ENCODE measurements at regions not wholly inside any gene's neighbourhood (a gene's known extent, or its start where the extent isn't known, plus 50 kb on each side); places are given as distances from the start of the nearest gene placed in this dataset.

- no peak for TF ChIP-seq SIN3A (IDR thresholded peaks at IDR 0.05; ENCODE audit: borderline replicate concordance, insufficient read depth, low read length)
- no peak for TF ChIP-seq POLR2AphosphoS5 (IDR thresholded peaks at IDR 0.05; ENCODE audit: low read depth, low read length)
- TF ChIP-seq TAF1 (IDR thresholded peaks at IDR 0.05; ENCODE audit: borderline replicate concordance, insufficient read depth, low read length): no peak
- no peak for TF ChIP-seq REST (IDR thresholded peaks at IDR 0.05; ENCODE audit: insufficient read depth in 1 of 2, low read depth in 2 of 2, low read length in 2 of 2)
- TF ChIP-seq FOXP2 (optimal IDR thresholded peaks at IDR 0.05; ENCODE audit: borderline replicate concordance, extremely low read depth, extremely low read length, insufficient read depth): no peak
These were observed 107.2 kb upstream of the UBE2E3 start for GRCh38 chr2:180873219-180873618.

GRCh38 chr2:180872255-180872654 is 108.2 kb upstream of the UBE2E3 start:
- TF ChIP-seq REST (IDR thresholded peaks at IDR 0.05; ENCODE audit: insufficient read depth in 1 of 2, low read depth in 2 of 2, low read length in 2 of 2): no peak
- no peak for TF ChIP-seq TAF1 (IDR thresholded peaks at IDR 0.05; ENCODE audit: borderline replicate concordance, insufficient read depth, low read length)
- TF ChIP-seq SIN3A (IDR thresholded peaks at IDR 0.05; ENCODE audit: borderline replicate concordance, insufficient read depth, low read length): no peak
- TF ChIP-seq POLR2AphosphoS5 (IDR thresholded peaks at IDR 0.05; ENCODE audit: low read depth, low read length): no peak
- no peak for TF ChIP-seq FOXP2 (optimal IDR thresholded peaks at IDR 0.05; ENCODE audit: borderline replicate concordance, extremely low read depth, extremely low read length, insufficient read depth)

- TF ChIP-seq FOXP2 (optimal IDR thresholded peaks at IDR 0.05; ENCODE audit: borderline replicate concordance, extremely low read depth, extremely low read length, insufficient read depth): no peak
- no peak for TF ChIP-seq SIN3A (IDR thresholded peaks at IDR 0.05; ENCODE audit: borderline replicate concordance, insufficient read depth, low read length)
- no peak for TF ChIP-seq POLR2AphosphoS5 (IDR thresholded peaks at IDR 0.05; ENCODE audit: low read depth, low read length)
- no peak for TF ChIP-seq TAF1 (IDR thresholded peaks at IDR 0.05; ENCODE audit: borderline replicate concordance, insufficient read depth, low read length)
- no peak for TF ChIP-seq REST (IDR thresholded peaks at IDR 0.05; ENCODE audit: insufficient read depth in 1 of 2, low read depth in 2 of 2, low read length in 2 of 2)
These were observed 108.8 kb upstream of the UBE2E3 start for GRCh38 chr2:180871649-180872048.

GRCh38 chr2:180849851-180850250 is 130.6 kb upstream of the UBE2E3 start:
- TF ChIP-seq REST (IDR thresholded peaks at IDR 0.05; ENCODE audit: insufficient read depth in 1 of 2, low read depth in 2 of 2, low read length in 2 of 2) (no peak), POLR2AphosphoS5 (IDR thresholded peaks at IDR 0.05; ENCODE audit: low read depth, low read length) (no peak), SIN3A (IDR thresholded peaks at IDR 0.05; ENCODE audit: borderline replicate concordance, insufficient read depth, low read length) (no peak)

GRCh38 chr2:180848393-180848792 is 132.0 kb upstream of the UBE2E3 start:
- TF ChIP-seq REST (IDR thresholded peaks at IDR 0.05; ENCODE audit: insufficient read depth in 1 of 2, low read depth in 2 of 2, low read length in 2 of 2): no peak
- no peak for TF ChIP-seq SIN3A (IDR thresholded peaks at IDR 0.05; ENCODE audit: borderline replicate concordance, insufficient read depth, low read length)
- TF ChIP-seq POLR2AphosphoS5 (IDR thresholded peaks at IDR 0.05; ENCODE audit: low read depth, low read length): no peak
- TF ChIP-seq TAF1 (IDR thresholded peaks at IDR 0.05; ENCODE audit: borderline replicate concordance, insufficient read depth, low read length): no peak
- TF ChIP-seq FOXP2 (optimal IDR thresholded peaks at IDR 0.05; ENCODE audit: borderline replicate concordance, extremely low read depth, extremely low read length, insufficient read depth): no peak
